Thymus (tissue), 11 donors: ENCODE measurements at regions not wholly inside any gene's neighbourhood (a gene's known extent, or its start where the extent isn't known, plus 50 kb on each side); places are given as distances from the start of the nearest gene placed in this dataset.

Source experiments
- DNase-seq, 9 donors: peaks; one replicate each; pipeline ENCODE4 v3.0.0-alpha.2; 2013; ENCODE audit warnings: low spot score in 9 of 9, low read depth in 6 of 9, missing footprints in 1 of 9
- H3K27ac ChIP-seq, 2 donors: one replicate each; pipeline ENCODE4 v1.5.1; 2013; ENCODE audit warnings: control low read depth in 1 of 2, low read depth in 1 of 2, low read length in 1 of 2, mild to moderate bottlenecking in 1 of 2, moderate library complexity in 1 of 2
- H3K27me3 ChIP-seq, 2 donors: one replicate each; pipeline ENCODE4 v1.5.1; 2013; ENCODE audit warnings: low read length in 1 of 2; ENCODE audit not compliant: control insufficient read depth in 2 of 2, insufficient read depth in 1 of 2
- H3K36me3 ChIP-seq, 2 donors: one replicate each; pipeline ENCODE4 v1.5.1; 2013; ENCODE audit warnings: low read length in 1 of 2, mild to moderate bottlenecking in 1 of 2, moderate library complexity in 1 of 2; ENCODE audit not compliant: control insufficient read depth in 2 of 2, insufficient read depth in 2 of 2
- H3K4me1 ChIP-seq, 2 donors: one replicate each; pipeline ENCODE4 v1.5.1; 2013; ENCODE audit warnings: low read length in 2 of 2; ENCODE audit not compliant: control insufficient read depth in 2 of 2, insufficient read depth in 2 of 2
- H3K4me3 ChIP-seq, 2 donors: one replicate each; pipeline ENCODE4 v1.5.1; 2013; ENCODE audit warnings: low read length in 2 of 2, control low read depth in 1 of 2, mild to moderate bottlenecking in 1 of 2
- H3K9me3 ChIP-seq, 2 donors: one replicate each; pipeline ENCODE4 v1.5.1; 2013; ENCODE audit warnings: low read length in 1 of 2, mild to moderate bottlenecking in 1 of 2; ENCODE audit not compliant: control insufficient read depth in 2 of 2, insufficient read depth in 1 of 2
- WGBS: extraction: QIAGEN DNeasy Blood & Tissue Kit; methylation state at CpG from one replicate; pipeline ENCODE4 v1.1.7; 2013; 5-methylcytosine and 5-hydroxymethylcytosine counted together
- donor health status: healthy.

- H3K27ac ChIP-seq: no peak overlapping the region
- no peak for DNase-seq
- no peaks in the 10 kb centered on the region for H3K27me3 ChIP-seq
- no peaks in the 10 kb centered on the region for H3K9me3 ChIP-seq
- H3K36me3 ChIP-seq: no peaks in the 10 kb centered on the region
- 48% methylated on average over 3 of the region's 3 CpGs for WGBS
- no peaks in the 10 kb centered on the region for H3K4me1 ChIP-seq
- H3K4me3 ChIP-seq: no peak overlapping the region
Measured at GRCh38 chr1:58836408-58836807, 52.6 kb upstream of the JUN start.

GRCh38 chr1:58837886-58838285, 54.0 kb upstream of the JUN start:
- Histone ChIP-seq H3K27ac (no peak overlapping the region), H3K4me1 (no peaks in the 10 kb centered on the region), H3K4me3 (no peak overlapping the region), H3K36me3 (no peaks in the 10 kb centered on the region), H3K9me3 (no peaks in the 10 kb centered on the region), H3K27me3 (no peaks in the 10 kb centered on the region)
- DNase-seq: no peak

DNA sequence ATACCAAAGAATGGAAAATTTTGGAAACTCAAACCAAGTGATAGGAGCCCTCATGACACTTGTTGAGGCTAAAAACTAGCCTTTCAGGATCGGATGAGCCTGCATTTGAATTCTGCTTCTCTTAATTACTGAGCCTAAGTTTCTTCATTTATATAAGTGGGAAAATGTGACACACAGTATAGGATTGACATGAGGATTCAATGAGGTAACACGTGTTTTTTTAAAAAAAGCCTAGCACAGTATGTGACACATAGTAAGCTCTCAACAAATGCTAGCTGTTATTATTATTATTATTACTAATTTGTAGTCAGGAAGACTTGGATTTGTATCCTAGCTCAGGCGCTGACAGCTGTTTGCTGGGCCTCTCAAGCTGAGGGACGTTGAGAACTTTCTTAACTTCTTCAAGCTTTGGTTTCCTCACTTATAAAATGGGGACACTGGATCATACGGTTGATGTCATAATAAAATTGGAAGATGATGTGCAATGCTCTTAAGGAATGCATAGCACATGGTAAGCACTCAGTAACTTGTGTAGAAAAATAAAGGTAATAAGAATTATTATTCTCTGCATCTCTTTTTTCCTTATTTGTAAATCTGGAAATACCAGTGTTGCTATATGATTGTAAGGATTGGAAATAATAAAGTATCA, 55.4 kb upstream of the JUN start:
- no peaks in the 10 kb centered on the region for H3K4me1 ChIP-seq
- H3K27me3 ChIP-seq: no peaks in the 10 kb centered on the region
- WGBS: 76% methylated on average over 5 of the region's 5 CpGs
- no peak overlapping the region for H3K27ac ChIP-seq
- no peak overlapping the region for H3K4me3 ChIP-seq
- no peaks in the 10 kb centered on the region for H3K9me3 ChIP-seq
- DNase-seq: no peak
- H3K36me3 ChIP-seq: no peaks in the 10 kb centered on the region

GRCh38 chr1:58839846-58840835, 56.3 kb upstream of the JUN start:
- no peaks in the 10 kb centered on the region for H3K36me3 ChIP-seq
- no peaks in the 10 kb centered on the region for H3K9me3 ChIP-seq
- H3K27ac ChIP-seq: no peak overlapping the region
- H3K4me1 ChIP-seq: no peaks in the 10 kb centered on the region
- DNase-seq: no peak
- H3K27me3 ChIP-seq: no peaks in the 10 kb centered on the region
- H3K4me3 ChIP-seq: no peak overlapping the region
- 97% methylated on average over 5 of the region's 5 CpGs for WGBS

- Histone ChIP-seq H3K4me1 (no peaks in the 10 kb centered on the region), H3K36me3 (no peaks in the 10 kb centered on the region), H3K27me3 (no peaks in the 10 kb centered on the region), H3K9me3 (no peaks in the 10 kb centered on the region), H3K4me3 (no peak overlapping the region), H3K27ac (no peak overlapping the region)
- no peak for DNase-seq
- 97% methylated on average over 3 of the region's 3 CpGs for WGBS
Measured at GRCh38 chr1:58841455-58841854, 57.6 kb upstream of the JUN start.

- Histone ChIP-seq H3K4me1 (no peaks in the 10 kb centered on the region), H3K27me3 (no peaks in the 10 kb centered on the region), H3K4me3 (no peak overlapping the region), H3K36me3 (no peaks in the 10 kb centered on the region), H3K9me3 (no peaks in the 10 kb centered on the region), H3K27ac (no peak overlapping the region)
- WGBS: 97% methylated on average over 2 of the region's 2 CpGs
- DNase-seq: no peak
Measured at GRCh38 chr1:58842941-58843340, 59.1 kb upstream of the JUN start.

GRCh38 chr1:58844176-58844575, 60.3 kb upstream of the JUN start:
- Histone ChIP-seq H3K9me3 (no peaks in the 10 kb centered on the region), H3K27me3 (no peaks in the 10 kb centered on the region), H3K36me3 (no peaks in the 10 kb centered on the region), H3K4me3 (no peak overlapping the region), H3K27ac (no peak overlapping the region), H3K4me1 (no peaks in the 10 kb centered on the region)
- no peak for DNase-seq
- WGBS: 95% methylated on average over 1 of the region's 1 CpG

- Histone ChIP-seq H3K36me3 (no peaks in the 10 kb centered on the region), H3K9me3 (no peaks in the 10 kb centered on the region), H3K4me3 (no peak overlapping the region), H3K27me3 (no peaks in the 10 kb centered on the region), H3K4me1 (no peaks in the 10 kb centered on the region), H3K27ac (no peak overlapping the region)
- no peak for DNase-seq
- WGBS: 73% methylated on average over 4 of the region's 4 CpGs
Measured at GRCh38 chr1:58845942-58846341, 62.1 kb upstream of the JUN start.

- WGBS: 92% methylated on average over 9 of the region's 9 CpGs
- DNase-seq: no peak
- Histone ChIP-seq H3K27me3 (no peaks in the 10 kb centered on the region), H3K9me3 (no peaks in the 10 kb centered on the region), H3K4me1 (peaks cover 0 to under 1% of the 10 kb centered on the region in 2 donors), H3K36me3 (no peaks in the 10 kb centered on the region), H3K4me3 (no peak overlapping the region), H3K27ac (no peak overlapping the region)
Measured at GRCh38 chr1:58848818-58849411, 65.1 kb upstream of the JUN start.
